ENCODE measurements at regions not wholly inside any gene's neighbourhood (a gene's known extent, or its start where the extent isn't known, plus 50 kb on each side); places are given as distances from the start of the nearest gene placed in this dataset.
A peak's percentile ranks its signal among the peaks of the same experiment; 100 is the strongest.

GRCh38 chr12:132424811-132425210, 65.1 kb upstream of the FBRSL1 start:
- DNase-seq (ENCODE audit: low spot score), result no peak

GRCh38 chr12:132423820-132424645, 65.9 kb upstream of the FBRSL1 start:
- no peak for DNase-seq (ENCODE audit: low spot score)

- DNase-seq (ENCODE audit: low spot score), result peak; percentile 8
Measured at GRCh38 chr12:132423251-132423819, 66.6 kb upstream of the FBRSL1 start.

GRCh38 chr12:132422381-132423043, 67.4 kb upstream of the FBRSL1 start:
- no peak for DNase-seq (ENCODE audit: low spot score)

- no peak for DNase-seq (ENCODE audit: low spot score)
Measured at GRCh38 chr12:132422040-132422380, 67.9 kb upstream of the FBRSL1 start.

GRCh38 chr12:132419631-132420246, 70.2 kb upstream of the FBRSL1 start:
- DNase-seq (ENCODE audit: low spot score), result no peak

- no peak for DNase-seq (ENCODE audit: low spot score)
Measured at GRCh38 chr12:132418393-132418925, 71.5 kb upstream of the FBRSL1 start.

GRCh38 chr12:132417741-132418140, 72.2 kb upstream of the FBRSL1 start:
- no peak for DNase-seq (ENCODE audit: low spot score)

- no peak for DNase-seq (ENCODE audit: low spot score)
Measured at GRCh38 chr12:132416827-132417226, 73.1 kb upstream of the FBRSL1 start.

- no peak for DNase-seq (ENCODE audit: low spot score)
Measured at GRCh38 chr12:132416121-132416673, 73.8 kb upstream of the FBRSL1 start.

GRCh38 chr12:132415327-132416120, 74.4 kb upstream of the FBRSL1 start:
- DNase-seq (ENCODE audit: low spot score), result no peak

- peak; percentile 71 for DNase-seq (ENCODE audit: low spot score)
Measured at GRCh38 chr12:132414634-132415326, 75.2 kb upstream of the FBRSL1 start.

GRCh38 chr12:132413931-132414588, 75.9 kb upstream of the FBRSL1 start:
- DNase-seq (ENCODE audit: low spot score), result peak; percentile 7

- no peak for DNase-seq (ENCODE audit: low spot score)
Measured at GRCh38 chr12:132411457-132411856, 78.5 kb upstream of the FBRSL1 start.

GRCh38 chr12:132410849-132411248, 79.1 kb upstream of the FBRSL1 start:
- DNase-seq (ENCODE audit: low spot score), result no peak

- DNase-seq (ENCODE audit: low spot score), result no peak
Measured at GRCh38 chr12:132410296-132410625, 79.7 kb upstream of the FBRSL1 start.

- DNase-seq (ENCODE audit: low spot score), result no peak
Measured at GRCh38 chr12:132409495-132410295, 80.3 kb upstream of the FBRSL1 start.

GRCh38 chr12:132408626-132409494, 79.5 kb upstream of the GALNT9 start:
- no peak for DNase-seq (ENCODE audit: low spot score)

GRCh38 chr12:132407992-132408391, 78.6 kb upstream of the GALNT9 start:
- no peak for DNase-seq (ENCODE audit: low spot score)
